Fibroblast of villous mesenchyme (primary cell): ENCODE measurements at regions not wholly inside any gene's neighbourhood (a gene's known extent, or its start where the extent isn't known, plus 50 kb on each side); places are given as distances from the start of the nearest gene placed in this dataset.

Experiments used
- DNase-seq: peaks from one replicate; pipeline ENCODE4 v3.0.0-alpha.2; 2010; ENCODE audit warnings: low read depth
- H3K4me3 ChIP-seq: 2 replicates; pipeline ENCODE4 v1.5.1; 2011; ENCODE audit warnings: low read depth, mild to moderate bottlenecking, low read length
- CTCF ChIP-seq: IDR thresholded peaks from 2 replicates; pipeline ENCODE4 v1.5.1; 2012; ENCODE audit warnings: low read depth, mild to moderate bottlenecking, low read length; ENCODE audit not compliant: insufficient read depth

- TF ChIP-seq CTCF = no peak
- no peak for DNase-seq
- no peak overlapping the region for H3K4me3 ChIP-seq
Observed at GRCh38 chr1:166470014-166470413, 303.2 kb upstream of the FAM78B start.

- no peak overlapping the region for H3K4me3 ChIP-seq
- DNase-seq = no peak
- TF ChIP-seq CTCF = no peak
Observed at GRCh38 chr1:166470441-166470840, 303.6 kb upstream of the FAM78B start.

GRCh38 chr1:166471359-166471758 is 304.6 kb upstream of the FAM78B start:
- TF ChIP-seq CTCF = no peak
- no peak for DNase-seq
- H3K4me3 ChIP-seq = no peak overlapping the region

GRCh38 chr1:166479052-166479631 is 312.3 kb upstream of the FAM78B start:
- peak; percentile 66 for TF ChIP-seq CTCF
- no peak overlapping the region for H3K4me3 ChIP-seq
- peak; percentile 39 for DNase-seq

GRCh38 chr1:166484471-166484870 is 317.7 kb upstream of the FAM78B start:
- H3K4me3 ChIP-seq = no peak overlapping the region
- no peak for TF ChIP-seq CTCF
- DNase-seq = no peak

- no peak for TF ChIP-seq CTCF
- no peak for DNase-seq
- no peak overlapping the region for H3K4me3 ChIP-seq
Observed at GRCh38 chr1:166484871-166485270, 318.1 kb upstream of the FAM78B start.

- no peak overlapping the region for H3K4me3 ChIP-seq
- no peak for TF ChIP-seq CTCF
- DNase-seq = no peak
Observed at GRCh38 chr1:166485620-166486019, 318.8 kb upstream of the FAM78B start.
